HG03520 (cell line): ENCODE measurements at regions not wholly inside any gene's neighbourhood (a gene's known extent, or its start where the extent isn't known, plus 50 kb on each side); places are given as distances from the start of the nearest gene placed in this dataset.
"Not testable (repeated sequence)": the region's sequence is repeated elsewhere in the genome, so short reads cannot be mapped to it uniquely, and the experiment has no call there.

Experiments used
- ATAC-seq: cut with Tn5 transposase; IDR thresholded peaks from one replicate; pipeline ENCODE4 v1.9.1; 2021; ENCODE audit warnings: mild to moderate bottlenecking, moderate library complexity; ENCODE audit not compliant: unreplicated experiment

- ATAC-seq, result no peak
Measured at GRCh38 chr12:131619736-131620506, 91.0 kb upstream of the SFSWAP start.

- no peak for ATAC-seq
Measured at GRCh38 chr12:131620520-131620919, 90.4 kb upstream of the SFSWAP start.

GRCh38 chr12:131620946-131621681, 89.8 kb upstream of the SFSWAP start:
- ATAC-seq, result no peak

- ATAC-seq, result no peak
Measured at GRCh38 chr12:131621701-131622421, 89.0 kb upstream of the SFSWAP start.

- ATAC-seq, result no peak
Measured at GRCh38 chr12:131622422-131622955, 88.4 kb upstream of the SFSWAP start.

- ATAC-seq, result not testable (repeated sequence)
Measured at GRCh38 chr12:131623404-131624368, 87.2 kb upstream of the SFSWAP start.

GRCh38 chr12:131624369-131624739, 86.5 kb upstream of the SFSWAP start:
- not testable (repeated sequence) for ATAC-seq

- not testable (repeated sequence) for ATAC-seq
Measured at GRCh38 chr12:131624756-131625501, 86.0 kb upstream of the SFSWAP start.

GRCh38 chr12:131625966-131626722, 84.7 kb upstream of the SFSWAP start:
- ATAC-seq, result not testable (repeated sequence)

GRCh38 chr12:131627151-131628022, 83.5 kb upstream of the SFSWAP start:
- not testable (repeated sequence) for ATAC-seq

- no peak for ATAC-seq
Measured at GRCh38 chr12:131628023-131628740, 82.7 kb upstream of the SFSWAP start.

GRCh38 chr12:131628766-131629448, 82.0 kb upstream of the SFSWAP start:
- ATAC-seq, result no peak

- ATAC-seq, result no peak
Measured at GRCh38 chr12:131631230-131631629, 79.7 kb upstream of the SFSWAP start.

- ATAC-seq, result not testable (repeated sequence)
Measured at GRCh38 chr12:131631889-131632651, 78.8 kb upstream of the SFSWAP start.

GRCh38 chr12:131632652-131633023, 78.3 kb upstream of the SFSWAP start:
- ATAC-seq, result not testable (repeated sequence)

- not testable (repeated sequence) for ATAC-seq
Measured at GRCh38 chr12:131633610-131634009, 77.3 kb upstream of the SFSWAP start.
